ENCODE measurements at regions not wholly inside any gene's neighbourhood (a gene's known extent, or its start where the extent isn't known, plus 50 kb on each side); places are given as distances from the start of the nearest gene placed in this dataset.
A peak's percentile ranks its signal among the peaks of the same experiment; 100 is the strongest.
"Not testable (repeated sequence)": the region's sequence is repeated elsewhere in the genome, so short reads cannot be mapped to it uniquely, and the experiment has no call there.

DNA sequence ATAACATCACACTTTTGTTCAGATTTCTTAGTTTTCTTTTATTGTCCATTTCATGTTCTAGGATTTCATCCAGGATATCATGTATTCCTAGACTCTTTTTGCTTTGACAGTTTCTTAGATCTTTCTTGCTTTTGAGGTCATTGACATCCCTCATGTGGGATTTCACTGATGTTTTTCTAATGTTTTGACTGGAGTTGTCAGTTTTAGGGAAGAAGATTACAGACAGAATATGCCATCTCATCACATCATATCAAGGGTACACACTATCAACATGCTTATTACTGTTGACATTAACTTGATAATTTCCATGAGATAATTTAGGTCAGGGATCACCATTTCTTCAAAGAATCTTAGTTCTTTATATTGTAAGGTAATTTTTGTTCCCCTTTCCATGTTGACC is 101.7 kb downstream of the NPAP1 start:
- Mint-ChIP-seq H3K4me3 (no peak overlapping the region), H3K9me3 (peaks cover 20% of the 10 kb centered on the region), H3K27ac (no peak overlapping the region), H3K27me3 (peaks cover 8% of the 10 kb centered on the region), H3K4me1 (peaks cover 1% of the 10 kb centered on the region), H3K36me3 (peaks cover 12% of the 10 kb centered on the region)
- no peak for DNase-seq

DNA sequence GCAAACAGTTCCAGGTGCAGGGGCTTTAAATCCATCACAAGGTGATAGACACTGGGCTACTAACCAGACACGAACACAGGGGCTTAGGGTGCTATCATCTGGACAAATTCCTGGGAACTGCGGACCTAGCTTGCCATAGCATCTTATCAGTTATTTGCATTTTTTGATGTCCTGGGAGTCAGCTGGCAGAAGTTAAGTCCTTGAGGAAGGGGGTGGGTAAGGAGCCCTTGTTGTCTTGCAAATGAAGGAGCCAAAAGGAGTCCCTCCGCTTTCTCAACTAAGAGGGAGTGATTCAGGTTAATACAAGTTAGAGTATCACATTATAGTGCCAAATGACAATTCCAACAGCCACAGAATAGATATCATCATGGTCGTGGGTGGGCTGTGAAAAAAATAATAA is 108.9 kb downstream of the NPAP1 start:
- DNase-seq, result no peak
- no peaks in the 10 kb centered on the region for H3K4me1 Mint-ChIP-seq
- peaks cover 11% of the 10 kb centered on the region for H3K27me3 Mint-ChIP-seq
- H3K4me3 Mint-ChIP-seq, result no peak overlapping the region
- H3K9me3 Mint-ChIP-seq, result peaks cover 11% of the 10 kb centered on the region
- no peaks in the 10 kb centered on the region for H3K36me3 Mint-ChIP-seq
- no peak overlapping the region for H3K27ac Mint-ChIP-seq

DNA sequence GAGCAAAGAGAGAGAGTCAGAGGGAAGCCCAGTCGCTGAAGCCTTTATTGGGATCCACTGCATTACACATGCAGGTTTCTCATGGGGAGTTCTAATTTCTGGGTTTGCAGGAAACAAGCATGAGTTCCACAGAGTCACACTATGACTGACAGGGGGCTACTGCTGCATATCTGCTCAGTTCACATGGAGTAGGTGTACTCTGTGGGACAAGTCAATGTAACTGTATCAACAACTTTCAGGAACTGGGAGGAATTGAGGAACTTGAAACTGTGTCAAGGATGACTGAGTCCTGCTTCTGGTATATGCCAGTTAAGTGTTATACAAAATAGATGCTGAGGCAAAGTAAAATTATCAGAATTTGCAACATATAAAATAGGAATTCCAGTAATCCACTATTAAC is 110.8 kb downstream of the NPAP1 start:
- Mint-ChIP-seq H3K9me3 (peaks cover 14% of the 10 kb centered on the region), H3K4me3 (no peak overlapping the region), H3K27me3 (peaks cover 11% of the 10 kb centered on the region), H3K27ac (no peak overlapping the region), H3K36me3 (no peaks in the 10 kb centered on the region), H3K4me1 (no peaks in the 10 kb centered on the region)
- no peak for DNase-seq

DNA sequence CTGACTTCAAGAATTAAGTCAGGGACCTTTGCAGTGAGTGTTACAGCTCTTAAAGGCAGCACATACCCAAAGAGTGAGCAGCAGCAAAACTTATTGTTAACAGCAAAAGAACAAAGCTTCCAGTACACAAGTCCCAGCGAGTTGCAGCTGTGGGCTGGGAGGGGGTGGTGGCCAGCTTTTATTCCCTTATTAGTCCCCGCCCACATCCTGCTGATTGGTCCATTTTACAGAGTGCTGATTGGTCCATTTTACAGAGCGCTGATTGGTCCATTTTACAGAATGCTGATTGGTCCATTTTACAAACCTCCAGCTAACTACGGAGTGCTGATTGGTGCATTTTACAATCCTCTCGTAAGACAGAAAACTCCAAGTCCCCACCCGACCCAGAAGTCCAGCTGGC is 127.0 kb downstream of the NPAP1 start:
- not testable (repeated sequence) for H3K9me3 Mint-ChIP-seq, DNase-seq, H3K27me3 Mint-ChIP-seq, H3K27ac Mint-ChIP-seq, H3K4me1 Mint-ChIP-seq, H3K36me3 Mint-ChIP-seq, H3K4me3 Mint-ChIP-seq

DNA sequence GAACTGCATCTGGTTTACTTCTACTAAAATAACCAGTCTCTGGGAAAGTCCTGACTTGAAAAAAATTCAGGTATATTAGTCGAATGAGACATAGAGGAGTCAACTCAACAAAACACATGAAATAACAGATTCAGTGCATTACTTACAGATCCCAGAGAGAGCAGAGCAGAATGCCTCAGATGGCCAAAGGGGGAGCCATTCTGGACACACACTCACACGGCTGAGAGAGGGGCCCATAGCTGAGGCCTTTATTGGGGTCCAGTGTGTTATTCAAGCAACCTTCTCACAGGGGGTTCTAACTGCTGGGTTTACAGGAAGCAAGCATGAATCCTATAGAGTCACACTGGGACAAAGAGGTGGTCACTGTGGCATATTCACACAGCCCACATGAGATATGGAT is 135.1 kb upstream of the SNRPN start:
- peaks cover 9% of the 10 kb centered on the region for H3K27me3 Mint-ChIP-seq
- no peak for DNase-seq
- no peaks in the 10 kb centered on the region for H3K36me3 Mint-ChIP-seq
- H3K9me3 Mint-ChIP-seq, result peaks cover 9% of the 10 kb centered on the region
- H3K27ac Mint-ChIP-seq, result no peak overlapping the region
- H3K4me3 Mint-ChIP-seq, result no peak overlapping the region
- no peaks in the 10 kb centered on the region for H3K4me1 Mint-ChIP-seq

DNA sequence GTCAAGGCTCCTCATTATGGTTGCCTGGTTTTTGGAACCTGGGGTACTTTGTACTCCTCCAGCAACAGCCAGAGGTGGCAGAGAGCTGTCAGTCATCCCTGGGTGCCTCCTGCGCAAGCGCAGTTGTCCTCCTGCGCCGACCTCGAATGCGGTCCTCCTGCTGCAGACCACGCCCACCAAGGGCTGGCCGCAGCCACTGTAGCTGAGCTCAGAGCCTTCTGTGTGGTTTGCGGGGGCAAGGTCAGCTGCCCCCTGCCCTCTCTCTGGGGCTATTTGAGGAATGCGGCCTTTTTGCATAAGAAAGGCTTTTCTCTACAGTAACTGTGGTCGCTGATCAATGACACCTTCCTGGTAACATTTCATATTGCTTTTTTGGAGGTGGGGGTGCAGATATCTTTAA is 131.3 kb upstream of the SNRPN start:
- H3K27me3 Mint-ChIP-seq, result peaks cover 15% of the 10 kb centered on the region
- DNase-seq, result peak; percentile 3
- peaks cover 11% of the 10 kb centered on the region for H3K9me3 Mint-ChIP-seq
- no peak overlapping the region for H3K27ac Mint-ChIP-seq
- no peak overlapping the region for H3K4me3 Mint-ChIP-seq
- H3K4me1 Mint-ChIP-seq, result no peaks in the 10 kb centered on the region
- H3K36me3 Mint-ChIP-seq, result no peaks in the 10 kb centered on the region

DNA sequence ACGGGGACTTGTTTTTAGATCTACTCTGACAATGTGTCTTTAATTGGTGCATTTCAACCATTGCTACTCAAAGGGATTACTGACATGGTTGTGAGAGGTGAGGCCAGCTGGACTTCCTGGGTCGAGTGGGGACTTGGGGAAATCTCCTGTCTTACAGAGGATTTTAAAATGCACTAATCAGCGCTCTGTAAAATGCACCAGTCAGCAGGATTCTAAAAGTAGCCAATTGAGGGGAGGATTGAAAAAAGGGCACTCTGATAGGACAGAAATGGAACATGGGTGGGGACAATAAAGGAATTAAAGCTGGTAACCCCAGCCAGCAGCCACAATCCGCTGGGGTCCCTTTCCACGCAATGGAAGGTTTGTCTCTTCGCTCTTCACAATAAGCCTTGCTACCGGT is 122.5 kb upstream of the SNRPN start:
- Mint-ChIP-seq H3K4me3 (no peak overlapping the region), H3K27ac (no peak overlapping the region), H3K9me3 (peaks cover 9% of the 10 kb centered on the region), H3K36me3 (peaks cover 1% of the 10 kb centered on the region), H3K4me1 (no peaks in the 10 kb centered on the region), H3K27me3 (peaks cover 3% of the 10 kb centered on the region)
- DNase-seq, result no peak

DNA sequence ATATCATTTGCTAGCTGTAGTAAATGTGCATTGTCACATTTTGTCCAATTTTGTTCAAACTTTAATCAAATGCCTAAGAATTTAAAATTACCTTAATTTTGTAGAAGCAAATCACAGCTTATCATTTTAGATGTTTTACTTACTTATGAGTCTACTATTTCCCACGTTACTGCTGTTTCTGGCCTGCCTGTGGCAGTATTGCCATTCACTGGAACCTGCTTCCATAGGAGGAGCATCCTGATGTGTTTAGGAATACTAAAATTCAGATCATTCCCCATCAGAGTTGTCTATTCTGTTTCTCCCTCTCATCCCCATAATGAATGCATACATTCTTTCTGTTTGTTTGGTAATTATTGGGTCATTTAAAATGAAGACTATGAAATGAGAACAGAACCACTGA is 119.5 kb upstream of the SNRPN start:
- Mint-ChIP-seq H3K4me1 (no peaks in the 10 kb centered on the region), H3K36me3 (peaks cover 1% of the 10 kb centered on the region), H3K27ac (no peak overlapping the region), H3K27me3 (peaks cover 3% of the 10 kb centered on the region), H3K9me3 (peaks cover 4% of the 10 kb centered on the region), H3K4me3 (no peak overlapping the region)
- no peak for DNase-seq

DNA sequence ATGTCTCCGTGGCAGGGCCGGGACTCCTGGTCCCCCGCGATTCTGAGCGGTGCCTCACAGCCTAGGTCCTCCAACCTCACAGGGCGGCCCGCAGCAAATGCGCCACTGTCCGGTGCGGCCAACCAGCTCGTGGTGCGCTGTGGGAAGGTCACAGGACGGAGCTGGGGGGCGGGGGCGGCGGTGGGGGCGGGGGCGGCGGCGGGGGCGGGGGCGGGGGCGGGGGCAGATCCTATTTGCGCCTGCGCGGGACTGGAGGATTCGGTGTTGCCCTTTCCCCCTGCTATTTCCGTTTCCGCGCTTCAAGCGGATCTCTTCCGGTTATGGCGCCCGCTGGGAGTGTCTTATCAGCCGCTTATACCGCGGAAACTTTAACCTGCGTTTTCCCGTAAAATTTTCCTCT is 106.7 kb upstream of the SNRPN start:
- DNase-seq, result peak; percentile 21
- H3K27ac Mint-ChIP-seq, result no peak overlapping the region
- no peaks in the 10 kb centered on the region for H3K4me1 Mint-ChIP-seq
- peaks cover 4% of the 10 kb centered on the region for H3K36me3 Mint-ChIP-seq
- peak overlapping the region; percentile 43 for H3K4me3 Mint-ChIP-seq
- peaks cover 17% of the 10 kb centered on the region for H3K9me3 Mint-ChIP-seq
- peaks cover 15% of the 10 kb centered on the region for H3K27me3 Mint-ChIP-seq

DNA sequence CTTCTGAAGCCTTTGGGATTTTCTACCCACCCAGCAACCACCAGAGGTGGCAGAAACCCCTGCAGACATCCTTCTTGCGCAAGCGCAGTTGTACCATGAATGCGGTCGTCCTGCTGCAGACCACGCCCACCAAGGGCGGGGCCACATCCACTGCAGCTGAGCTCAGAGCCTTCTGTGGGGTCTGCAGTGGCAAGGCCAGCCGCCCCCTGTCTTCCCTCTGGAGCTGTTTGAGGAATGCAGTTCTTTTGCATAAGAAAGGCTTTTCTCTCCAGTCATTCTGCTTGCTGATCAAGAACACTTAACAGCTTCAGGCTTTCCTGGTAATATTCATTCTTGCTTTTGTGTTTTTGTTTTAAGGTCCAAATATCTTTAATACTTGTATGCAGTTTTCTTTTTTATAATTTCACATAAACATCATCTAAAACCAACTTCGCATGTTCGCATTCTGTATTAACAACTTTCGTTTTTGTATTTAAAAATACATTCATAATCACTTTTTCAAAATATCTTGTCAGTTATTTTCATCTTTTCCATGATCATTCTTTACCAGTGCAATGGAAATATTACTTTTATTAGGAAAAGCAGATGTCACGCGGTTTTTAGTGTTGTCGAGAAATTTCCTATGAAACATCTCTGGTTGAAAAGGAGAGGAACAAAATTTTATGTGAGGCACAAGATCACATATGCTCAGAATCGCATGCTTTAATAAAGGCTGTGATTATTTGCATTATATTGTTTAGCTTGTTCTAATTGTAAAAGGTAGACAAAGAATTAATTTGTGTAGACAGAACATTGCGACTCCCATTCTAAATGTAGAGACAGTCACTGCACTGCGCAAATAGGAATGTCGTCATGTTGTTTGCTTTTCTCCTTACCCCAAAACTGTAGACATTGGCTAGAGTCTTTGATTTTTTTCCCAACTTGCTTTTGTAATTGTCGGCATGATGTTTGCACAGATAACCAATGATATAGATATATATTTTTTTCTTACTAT is 98.1 kb upstream of the SNRPN start:
- Mint-ChIP-seq H3K27me3 (peaks cover 11% of the 10 kb centered on the region), H3K4me1 (no peaks in the 10 kb centered on the region), H3K27ac (no peak overlapping the region), H3K4me3 (no peak overlapping the region), H3K36me3 (peaks cover 4% of the 10 kb centered on the region), H3K9me3 (peaks cover 11% of the 10 kb centered on the region)
- DNase-seq, result no peak

DNA sequence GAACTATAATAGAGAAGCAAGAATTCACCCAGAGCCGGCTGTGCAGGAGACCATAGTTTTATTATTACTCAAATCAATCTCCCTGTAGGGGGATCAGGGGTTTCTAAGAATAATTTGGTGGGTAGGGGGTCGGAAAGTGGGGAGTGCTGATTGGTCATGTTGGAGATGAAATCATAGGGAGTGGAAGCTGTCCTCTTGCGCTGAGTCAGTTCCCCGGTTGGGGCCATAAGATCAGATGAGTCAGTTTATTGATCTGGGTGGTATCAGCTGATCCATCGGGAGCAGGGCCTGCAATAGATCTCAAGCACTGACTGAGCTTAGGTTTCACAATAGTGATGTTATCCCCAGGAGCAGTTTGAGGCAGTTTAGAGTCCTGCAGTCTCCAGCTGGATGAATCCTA is 97.0 kb upstream of the SNRPN start:
- Mint-ChIP-seq H3K4me1 (no peaks in the 10 kb centered on the region), H3K9me3 (peaks cover 11% of the 10 kb centered on the region), H3K27ac (no peak overlapping the region), H3K4me3 (no peak overlapping the region), H3K36me3 (peaks cover 4% of the 10 kb centered on the region), H3K27me3 (peaks cover 11% of the 10 kb centered on the region)
- DNase-seq, result no peak

DNA sequence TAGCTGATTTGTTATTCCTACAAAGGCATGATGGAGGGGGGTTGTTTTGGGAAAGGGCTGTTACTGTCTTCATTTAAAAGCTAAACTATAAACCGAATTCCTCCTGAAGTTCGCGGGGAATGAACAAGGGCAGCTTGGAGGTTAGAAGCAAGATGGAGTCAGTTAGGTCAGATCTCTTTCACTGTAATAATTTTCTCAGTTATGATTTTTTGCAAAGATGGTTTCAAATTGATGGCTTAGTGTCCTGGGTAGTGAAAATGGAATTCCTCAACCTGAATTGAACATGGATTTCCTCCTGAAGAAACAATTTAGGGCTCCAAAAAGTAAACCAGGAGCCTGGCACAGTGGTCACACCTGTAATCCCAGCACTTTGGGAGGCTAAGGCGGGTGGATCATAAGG is 96.6 kb upstream of the SNRPN start:
- Mint-ChIP-seq H3K27me3 (peaks cover 11% of the 10 kb centered on the region), H3K9me3 (peaks cover 11% of the 10 kb centered on the region)
- not testable (repeated sequence) for H3K36me3 Mint-ChIP-seq, H3K4me1 Mint-ChIP-seq, H3K4me3 Mint-ChIP-seq, H3K27ac Mint-ChIP-seq, DNase-seq

DNA sequence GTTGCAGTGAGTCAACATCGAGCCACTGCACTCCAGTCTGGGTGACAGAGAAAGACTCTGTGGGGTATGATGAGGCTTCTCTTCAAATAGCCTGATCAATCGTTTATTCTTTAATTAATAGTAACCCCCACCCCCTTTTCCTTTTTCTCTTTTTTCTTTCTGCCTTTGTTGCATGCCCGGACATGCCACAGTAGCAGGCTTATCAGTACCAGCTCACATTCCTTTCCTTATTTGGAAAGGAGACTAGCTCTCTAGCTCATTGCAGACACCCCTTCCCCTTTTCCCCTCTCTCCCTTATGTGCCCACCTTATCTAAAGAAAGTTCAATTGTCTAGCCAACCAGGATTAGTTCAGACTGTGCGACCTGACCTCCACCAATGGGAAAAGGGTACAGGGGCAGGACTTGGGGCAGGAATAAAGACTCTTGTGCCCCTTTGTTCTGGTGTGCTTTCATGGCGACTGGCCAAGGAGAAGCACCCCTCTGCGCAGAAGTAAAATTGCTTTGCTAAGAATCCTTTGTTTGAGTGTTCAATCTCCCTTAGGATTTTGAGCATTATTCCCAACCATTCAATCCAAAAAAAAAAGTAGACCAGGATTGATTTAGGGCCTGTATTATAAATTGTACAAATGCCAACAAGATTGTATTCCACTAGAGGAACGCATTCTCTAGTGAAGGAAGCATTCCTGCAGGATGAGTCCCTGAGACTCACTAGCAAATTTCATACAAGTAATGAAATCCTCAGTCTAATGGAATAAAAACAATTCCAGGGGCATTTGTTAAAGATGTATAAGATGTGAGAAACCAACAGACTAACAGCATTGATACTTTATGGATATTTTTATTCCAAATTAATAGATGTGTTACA is 95.8 kb upstream of the SNRPN start:
- Mint-ChIP-seq H3K36me3 (peaks cover 4% of the 10 kb centered on the region), H3K27me3 (peaks cover 11% of the 10 kb centered on the region), H3K4me1 (no peaks in the 10 kb centered on the region), H3K4me3 (no peak overlapping the region), H3K9me3 (peaks cover 11% of the 10 kb centered on the region), H3K27ac (no peak overlapping the region)
- no peak for DNase-seq

DNA sequence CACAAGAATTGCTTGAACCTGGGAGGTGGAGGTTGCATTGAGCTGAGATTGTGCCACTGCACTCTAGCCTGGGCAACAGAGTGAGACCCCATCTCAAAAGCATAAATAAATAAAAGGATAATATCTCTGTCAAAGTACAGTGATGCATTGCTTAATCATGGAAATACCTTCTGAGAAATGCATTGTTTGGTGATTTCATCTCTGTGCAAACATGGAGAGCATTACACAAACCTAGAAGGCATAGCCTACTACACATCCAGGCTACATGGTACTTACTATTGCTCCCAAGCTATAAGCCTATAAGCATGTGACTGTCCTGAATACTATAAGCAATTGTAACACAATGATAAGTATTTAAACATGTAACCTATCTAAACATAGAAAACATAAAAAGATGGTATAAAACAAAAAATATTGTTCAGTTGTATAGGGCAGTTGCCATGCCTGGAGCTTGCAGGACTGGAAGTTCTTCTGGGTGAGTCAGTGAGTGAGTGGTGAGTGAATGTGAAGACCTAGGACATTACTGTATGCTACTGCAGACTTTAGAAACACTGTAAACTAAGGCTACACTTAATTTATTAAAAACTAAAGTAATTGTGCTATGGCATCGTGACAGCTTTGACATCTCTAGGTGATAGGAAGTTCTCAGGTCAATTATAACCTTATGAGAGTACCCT is 93.6 kb upstream of the SNRPN start:
- DNase-seq, result no peak
- peaks cover 9% of the 10 kb centered on the region for H3K9me3 Mint-ChIP-seq
- H3K27ac Mint-ChIP-seq, result no peak overlapping the region
- H3K36me3 Mint-ChIP-seq, result peaks cover 4% of the 10 kb centered on the region
- no peaks in the 10 kb centered on the region for H3K4me1 Mint-ChIP-seq
- H3K27me3 Mint-ChIP-seq, result peaks cover 11% of the 10 kb centered on the region
- no peak overlapping the region for H3K4me3 Mint-ChIP-seq
